ENCODE measurements at regions not wholly inside any gene's neighbourhood (a gene's known extent, or its start where the extent isn't known, plus 50 kb on each side); places are given as distances from the start of the nearest gene placed in this dataset.
"Not testable (repeated sequence)": the region's sequence is repeated elsewhere in the genome, so short reads cannot be mapped to it uniquely, and the experiment has no call there.

DNA sequence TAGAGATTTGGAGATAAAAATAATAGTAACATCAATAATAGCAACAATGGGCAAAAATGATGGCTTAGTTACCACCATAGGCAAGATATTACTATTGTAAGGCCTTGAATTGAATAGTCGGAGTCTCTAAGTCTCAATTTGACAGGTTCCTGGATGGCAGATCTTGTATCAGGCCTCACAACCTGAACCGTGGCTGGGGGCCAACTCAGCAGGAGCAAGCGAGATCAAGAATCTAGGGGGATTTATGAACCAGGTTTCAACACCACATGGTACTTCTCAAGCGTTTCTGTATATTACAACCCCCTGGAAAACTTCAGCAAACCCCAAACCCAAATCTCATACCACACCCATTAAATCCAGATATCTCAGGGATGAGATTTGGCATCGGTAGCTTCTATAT is 573.8 kb downstream of the LIG4 start:
- DNase-seq, result no peak

DNA sequence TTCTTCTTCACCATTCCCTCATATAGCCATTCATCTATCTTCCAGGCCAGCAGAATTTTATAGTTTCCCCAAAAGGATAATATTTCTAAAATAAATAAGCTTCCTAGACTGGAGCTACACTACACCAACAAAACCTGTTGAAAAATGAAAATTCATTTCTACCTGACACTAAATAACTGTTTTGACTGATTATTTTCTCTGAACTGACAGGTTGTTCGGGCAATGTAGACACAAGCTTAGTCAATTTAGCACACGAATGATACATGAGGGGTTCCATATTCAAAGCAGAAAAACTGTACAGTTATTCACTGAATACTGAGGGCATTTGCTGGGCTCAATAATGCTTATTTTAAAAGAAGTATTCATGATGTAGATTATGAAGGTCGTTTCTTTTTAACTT is 589.7 kb downstream of the LIG4 start:
- no peak for DNase-seq

GRCh38 chr13:107617527-107617926 is 597.8 kb downstream of the LIG4 start:
- DNase-seq, result no peak

DNA sequence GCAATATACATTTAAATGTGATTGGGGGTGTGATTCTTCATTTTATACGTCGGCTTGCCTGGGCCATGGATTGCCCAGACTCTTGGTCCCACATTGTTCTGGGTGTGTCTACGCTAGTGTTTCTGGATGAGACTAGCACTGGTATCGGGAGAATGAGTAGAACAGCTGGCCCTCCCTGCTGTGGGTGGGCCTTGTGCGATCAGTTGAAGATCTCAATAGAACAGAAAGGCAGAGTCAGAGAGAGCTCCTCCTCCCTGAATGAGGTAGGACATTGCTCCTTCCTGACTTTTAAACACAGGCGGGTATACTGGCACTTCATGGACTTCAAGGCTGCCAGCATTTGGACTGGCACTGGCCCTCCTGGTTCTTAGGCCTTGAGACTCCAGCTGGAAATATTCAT is 603.0 kb downstream of the LIG4 start:
- no peak for DNase-seq

- no peak for DNase-seq
These were observed 606.6 kb downstream of the LIG4 start for GRCh38 chr13:107608736-107609135.

GRCh38 chr13:107600971-107601370 is 614.4 kb downstream of the LIG4 start:
- no peak for DNase-seq

GRCh38 chr13:107596306-107596705 is 619.0 kb downstream of the LIG4 start:
- not testable (repeated sequence) for DNase-seq

GRCh38 chr13:107590556-107590955 is 624.8 kb downstream of the LIG4 start:
- DNase-seq, result no peak

- DNase-seq, result no peak
These were observed 627.7 kb downstream of the LIG4 start for GRCh38 chr13:107587681-107588080.

DNA sequence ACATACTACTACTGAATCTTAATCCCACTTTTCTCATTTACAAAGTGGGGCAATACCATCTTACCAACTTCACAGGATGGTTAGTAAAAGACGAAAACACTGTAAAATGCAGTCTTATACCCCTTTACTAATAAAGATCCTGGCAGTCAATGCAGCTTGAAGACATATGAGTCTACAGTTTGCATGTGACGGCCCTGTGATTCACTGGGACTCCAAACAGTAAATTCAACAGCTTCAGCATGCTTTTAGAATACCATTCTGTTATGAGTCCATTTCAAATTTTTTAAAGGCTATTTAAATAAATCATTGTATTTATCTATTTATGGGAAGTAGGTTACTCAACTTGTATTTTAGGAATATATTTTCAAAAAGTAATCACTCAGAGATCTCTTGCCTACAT is 629.1 kb downstream of the LIG4 start:
- DNase-seq, result no peak

DNA sequence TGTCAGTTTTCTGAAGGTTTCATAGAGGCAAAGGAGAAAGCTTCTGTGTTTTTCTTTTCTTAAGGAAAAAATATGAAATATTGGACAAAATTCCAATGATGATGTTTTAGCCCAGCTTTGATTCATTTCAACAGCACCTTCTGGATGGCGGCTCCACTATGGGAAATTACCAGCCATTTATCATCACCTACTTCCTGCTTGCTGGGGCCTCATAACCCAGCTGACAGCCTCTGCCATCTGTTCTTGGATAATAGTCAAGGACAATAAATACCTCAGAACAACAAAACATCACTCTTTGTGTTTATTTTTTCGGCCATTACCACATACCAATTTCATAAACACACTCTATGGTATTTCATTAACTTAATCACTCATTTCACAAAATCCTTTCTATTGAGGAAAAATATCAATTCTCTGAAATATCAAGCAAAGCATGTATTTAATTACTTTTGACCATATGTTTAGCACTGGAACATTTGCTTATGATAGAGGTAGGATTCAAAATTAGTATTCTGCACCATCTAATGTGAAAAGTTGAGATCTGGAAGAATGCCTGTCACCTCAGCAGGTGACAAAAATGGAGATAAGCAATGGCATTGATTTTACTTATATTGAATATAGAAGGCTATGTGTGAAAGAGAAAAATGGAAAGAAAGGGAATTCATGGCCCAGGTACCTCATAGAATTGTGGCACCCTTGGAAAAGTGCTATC is 629.7 kb downstream of the LIG4 start:
- DNase-seq, result no peak

DNA sequence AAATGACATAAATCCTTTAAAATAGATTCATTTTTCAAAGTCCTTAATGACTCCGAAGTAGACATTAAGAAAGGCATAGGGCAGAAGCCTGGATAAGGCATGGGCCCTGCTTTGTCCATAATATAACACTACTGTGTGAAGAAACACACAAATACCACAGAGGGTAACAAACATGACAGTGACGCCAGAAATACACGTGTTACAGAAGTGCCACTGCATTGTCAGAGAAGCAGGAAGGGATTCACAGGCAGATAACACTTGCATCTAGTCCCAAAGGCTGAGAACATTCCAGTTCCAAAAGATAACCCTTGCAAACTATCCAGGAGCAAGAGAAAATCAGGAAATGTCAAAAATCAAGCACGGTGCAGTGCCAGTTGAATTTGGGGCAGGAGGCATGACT is 633.2 kb downstream of the LIG4 start:
- DNase-seq, result no peak

- no peak for DNase-seq
These were observed 634.5 kb downstream of the LIG4 start for GRCh38 chr13:107580741-107581412.

GRCh38 chr13:107576430-107576829 is 638.9 kb downstream of the LIG4 start:
- no peak for DNase-seq

- DNase-seq, result no peak
These were observed 640.7 kb downstream of the LIG4 start for GRCh38 chr13:107574517-107575210.

DNA sequence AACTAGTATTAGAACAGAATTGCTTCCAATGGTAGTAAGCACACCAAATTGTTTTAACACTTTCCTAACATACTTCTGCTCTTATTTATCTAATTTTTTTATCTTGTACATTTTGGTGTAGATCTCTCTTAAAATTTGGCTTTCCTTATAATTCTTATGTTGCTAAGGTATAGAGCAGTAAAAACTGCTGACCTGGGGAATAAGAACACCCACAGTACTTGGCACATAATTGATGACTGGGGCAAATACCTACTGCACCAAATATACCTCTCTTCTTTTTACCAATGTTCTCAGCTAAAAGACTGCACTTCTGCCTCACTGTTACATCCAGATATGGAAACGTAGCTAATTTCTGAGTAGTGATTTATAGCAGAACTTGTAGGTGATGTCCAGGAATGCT is 642.2 kb downstream of the LIG4 start:
- DNase-seq, result no peak

DNA sequence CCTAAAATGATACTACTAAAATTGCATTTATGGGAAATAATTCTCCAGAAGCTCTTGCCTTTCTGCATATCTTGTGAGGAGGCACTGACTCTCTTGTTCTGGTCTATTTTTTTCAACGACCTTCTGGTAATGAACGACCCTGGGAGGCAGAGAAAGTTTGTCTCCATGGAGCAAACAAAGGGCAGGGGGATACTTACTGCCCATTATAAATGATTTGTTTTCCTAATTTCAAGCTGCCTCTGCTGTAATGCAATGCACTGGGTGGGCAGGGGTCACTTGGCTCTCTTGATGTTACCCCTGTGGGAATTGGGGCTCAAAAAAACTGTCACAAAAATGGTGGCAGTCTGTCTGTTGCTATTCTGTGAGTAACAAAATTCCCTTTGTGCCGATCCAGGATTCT is 643.2 kb downstream of the LIG4 start:
- no peak for DNase-seq

DNA sequence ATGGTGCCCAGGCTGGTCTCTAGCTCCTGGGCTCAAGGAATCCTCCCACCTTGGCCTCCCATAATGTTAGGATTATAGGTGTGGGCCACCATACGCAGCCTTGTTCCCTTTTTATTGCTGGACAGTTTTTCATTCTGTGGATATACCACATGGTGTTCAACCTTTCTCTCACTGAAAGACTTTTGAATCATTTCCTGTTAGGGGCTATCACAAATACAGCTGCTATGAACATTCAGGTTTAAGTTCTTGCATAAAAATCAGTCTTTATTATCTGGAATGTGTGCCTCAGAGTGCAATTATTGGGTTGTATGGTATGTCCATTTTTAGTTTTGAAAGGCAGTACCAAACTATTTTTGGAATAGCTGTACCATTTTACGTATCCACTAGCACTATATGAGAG is 647.2 kb downstream of the LIG4 start:
- no peak for DNase-seq

DNA sequence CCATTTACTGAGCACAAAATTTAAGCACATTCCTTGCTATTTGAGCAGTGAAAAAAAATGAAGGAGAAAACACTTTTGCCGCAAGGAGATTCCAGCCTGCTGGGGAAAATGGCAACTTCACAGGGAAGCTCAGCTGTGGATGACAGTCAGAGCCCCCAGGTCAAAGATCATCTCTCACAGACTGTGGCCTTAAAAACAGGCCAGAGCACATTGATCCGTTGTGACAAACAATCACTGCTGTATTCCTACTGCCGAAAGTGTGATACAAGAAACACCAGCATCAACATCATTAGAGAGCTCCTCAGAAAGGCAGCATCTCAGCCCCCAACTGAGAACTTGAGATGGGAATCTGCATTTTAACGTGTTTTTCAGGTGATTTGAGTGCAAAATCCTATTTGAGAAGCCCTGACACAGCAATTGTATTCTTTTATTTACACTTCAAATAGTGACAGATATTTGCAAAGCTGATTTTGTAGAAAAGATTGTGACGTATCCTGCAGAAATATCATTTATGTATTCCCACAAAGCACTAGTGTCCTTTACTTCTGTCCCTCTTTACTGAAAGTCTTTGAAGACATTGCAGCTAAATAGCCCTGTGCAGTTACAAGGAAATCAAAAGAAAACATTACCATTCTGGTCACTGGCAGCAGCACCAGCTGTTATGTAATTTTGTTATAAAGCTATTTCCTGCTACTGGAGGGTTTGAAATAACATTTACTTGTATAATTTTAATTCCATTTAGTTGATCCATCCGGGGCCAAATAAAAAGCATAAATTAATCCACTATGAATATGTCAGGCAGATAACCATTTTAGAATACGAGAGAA is 652.0 kb downstream of the LIG4 start:
- DNase-seq, result no peak

GRCh38 chr13:107562203-107562602 is 653.1 kb downstream of the LIG4 start:
- DNase-seq, result no peak

DNA sequence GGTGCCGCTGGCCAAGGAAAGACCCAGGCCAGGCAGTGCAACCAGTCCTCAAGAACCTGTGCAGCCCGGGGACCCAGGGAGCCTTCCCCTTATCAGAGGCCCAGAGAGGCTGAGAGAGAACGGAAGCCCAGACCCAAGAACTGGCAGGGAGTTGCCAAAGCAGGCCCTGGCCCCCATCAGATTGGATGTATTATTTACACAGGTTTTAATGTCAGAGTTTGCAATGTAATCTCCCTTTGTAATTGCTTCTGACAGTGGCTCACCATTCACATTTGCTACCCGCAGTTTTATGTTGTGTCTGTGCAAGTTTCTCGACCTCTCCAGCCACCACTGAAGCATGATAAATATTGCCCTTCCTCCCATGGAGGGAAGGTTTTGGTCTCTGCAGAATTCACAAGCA is 660.9 kb downstream of the LIG4 start:
- no peak for DNase-seq

DNA sequence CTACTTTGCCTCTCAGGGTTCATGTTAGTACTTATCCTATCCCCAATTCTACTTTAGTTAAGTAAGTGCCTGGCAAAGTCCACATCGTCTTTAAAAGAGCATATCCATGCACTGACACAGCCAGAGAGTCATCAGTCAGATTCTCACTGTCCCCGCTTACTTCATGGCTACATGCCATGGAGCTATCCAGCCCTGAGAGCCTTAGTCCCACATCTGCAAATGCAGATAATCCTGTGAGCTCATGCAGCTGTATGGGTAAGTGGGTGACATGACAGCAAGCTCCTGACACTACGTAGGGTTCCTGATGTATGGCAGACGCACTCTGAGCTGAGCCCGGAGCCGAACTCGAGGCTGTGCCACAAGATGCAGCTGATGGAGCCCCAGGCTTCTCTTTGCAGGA is 661.5 kb downstream of the LIG4 start:
- DNase-seq, result no peak

- DNase-seq, result no peak
These were observed 663.8 kb downstream of the LIG4 start for GRCh38 chr13:107551521-107551920.

Data from left hindlimb (tissue), 1 donor.